Activated T-helper 1 cell treated with anti-CD3 and anti-CD28 coated beads, Interleukin-2, amount 50 U/mL, for 16 hours (primary cell): ENCODE measurements at regions not wholly inside any gene's neighbourhood (a gene's known extent, or its start where the extent isn't known, plus 50 kb on each side); places are given as distances from the start of the nearest gene placed in this dataset.
"Not testable (repeated sequence)": the region's sequence is repeated elsewhere in the genome, so short reads cannot be mapped to it uniquely, and the experiment has no call there.

Experiments used
- DNase-seq, 2 donors: peaks; one replicate each; pipeline ENCODE4 v3.0.0-alpha.2; 2020; ENCODE audit warnings: low read depth in 1 of 2, low spot score in 1 of 2

GRCh38 chr6:4677011-4677750 is 99.0 kb upstream of the CDYL start:
- no peak for DNase-seq

GRCh38 chr6:4676016-4676415 is 100.2 kb upstream of the CDYL start:
- DNase-seq: no peak

- DNase-seq: no peak
Measured at GRCh38 chr6:4675121-4675520, 101.1 kb upstream of the CDYL start.

GRCh38 chr6:4673861-4674260 is 102.3 kb upstream of the CDYL start:
- DNase-seq: no peak

- DNase-seq: no peak
Measured at GRCh38 chr6:4672772-4673171, 103.4 kb upstream of the CDYL start.

- DNase-seq: no peak
Measured at GRCh38 chr6:4671587-4672115, 104.6 kb upstream of the CDYL start.

- DNase-seq: no peak
Measured at GRCh38 chr6:4670824-4671409, 105.3 kb upstream of the CDYL start.

- DNase-seq: no peak
Measured at GRCh38 chr6:4670290-4670689, 105.9 kb upstream of the CDYL start.

- DNase-seq: no peak
Measured at GRCh38 chr6:4668271-4669179, 107.7 kb upstream of the CDYL start.

- no peak for DNase-seq
Measured at GRCh38 chr6:4667591-4667990, 108.6 kb upstream of the CDYL start.

- no peak for DNase-seq
Measured at GRCh38 chr6:4666886-4667513, 109.2 kb upstream of the CDYL start.

- DNase-seq: no peak
Measured at GRCh38 chr6:4665489-4666417, 110.5 kb upstream of the CDYL start.

GRCh38 chr6:4664911-4665310 is 111.3 kb upstream of the CDYL start:
- no peak for DNase-seq

- DNase-seq: no peak
Measured at GRCh38 chr6:4664117-4664626, 112.0 kb upstream of the CDYL start.

- DNase-seq: no peak
Measured at GRCh38 chr6:4662886-4663285, 113.3 kb upstream of the CDYL start.

- DNase-seq: no peak
Measured at GRCh38 chr6:4661391-4661790, 114.8 kb upstream of the CDYL start.

GRCh38 chr6:4660377-4661321 is 115.6 kb upstream of the CDYL start:
- no peak for DNase-seq

- not testable (repeated sequence) for DNase-seq
Measured at GRCh38 chr6:4659719-4660118, 116.5 kb upstream of the CDYL start.

- no peak for DNase-seq
Measured at GRCh38 chr6:4658486-4658885, 117.7 kb upstream of the CDYL start.
